GM18868 (cell line): ENCODE measurements at regions not wholly inside any gene's neighbourhood (a gene's known extent, or its start where the extent isn't known, plus 50 kb on each side); places are given as distances from the start of the nearest gene placed in this dataset.

Experiments
- ATAC-seq: cut with Tn5 transposase; IDR thresholded peaks from one replicate; pipeline ENCODE4 v1.9.1; 2021; ENCODE audit warnings: mild to moderate bottlenecking, moderate library complexity; ENCODE audit not compliant: unreplicated experiment

DNA sequence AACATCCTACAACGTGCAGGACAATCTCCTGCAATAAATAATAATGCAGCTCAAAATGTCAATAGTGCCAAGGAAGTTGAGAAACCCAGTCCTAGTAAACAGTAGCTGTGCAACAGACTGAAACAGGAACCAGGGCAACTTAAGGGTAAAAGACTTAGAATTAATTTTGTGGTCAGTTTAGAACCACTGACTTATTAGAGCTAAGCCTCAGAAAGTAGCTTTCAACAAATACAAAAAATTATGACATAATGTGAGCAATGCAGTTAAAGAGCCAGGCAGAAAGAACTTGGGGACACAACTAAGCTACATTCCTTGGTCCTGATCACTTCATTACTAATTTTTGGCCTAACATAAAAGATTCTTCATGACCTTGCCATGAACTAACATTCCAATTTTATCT is 195.4 kb downstream of the MACC1 start:
- ATAC-seq, result peak; percentile 69

DNA sequence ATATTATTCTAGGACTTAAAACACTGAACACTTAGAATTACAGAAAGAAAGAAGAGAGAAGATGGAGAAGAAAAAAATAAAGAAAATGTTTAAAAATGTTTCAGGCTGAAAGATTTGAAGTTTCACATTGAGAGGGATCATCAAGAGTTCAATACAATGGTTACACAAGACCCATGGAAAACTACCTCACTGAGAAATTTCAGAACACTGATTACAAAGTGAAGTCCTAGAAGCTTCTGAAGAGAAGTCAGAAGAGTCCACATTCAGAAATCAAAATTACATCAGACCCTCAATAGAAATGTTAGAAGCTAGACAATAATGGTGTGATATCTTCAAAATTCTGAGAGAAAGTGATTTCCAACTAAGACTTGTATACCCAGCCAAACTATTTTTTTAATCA is 196.1 kb downstream of the MACC1 start:
- ATAC-seq, result no peak

DNA sequence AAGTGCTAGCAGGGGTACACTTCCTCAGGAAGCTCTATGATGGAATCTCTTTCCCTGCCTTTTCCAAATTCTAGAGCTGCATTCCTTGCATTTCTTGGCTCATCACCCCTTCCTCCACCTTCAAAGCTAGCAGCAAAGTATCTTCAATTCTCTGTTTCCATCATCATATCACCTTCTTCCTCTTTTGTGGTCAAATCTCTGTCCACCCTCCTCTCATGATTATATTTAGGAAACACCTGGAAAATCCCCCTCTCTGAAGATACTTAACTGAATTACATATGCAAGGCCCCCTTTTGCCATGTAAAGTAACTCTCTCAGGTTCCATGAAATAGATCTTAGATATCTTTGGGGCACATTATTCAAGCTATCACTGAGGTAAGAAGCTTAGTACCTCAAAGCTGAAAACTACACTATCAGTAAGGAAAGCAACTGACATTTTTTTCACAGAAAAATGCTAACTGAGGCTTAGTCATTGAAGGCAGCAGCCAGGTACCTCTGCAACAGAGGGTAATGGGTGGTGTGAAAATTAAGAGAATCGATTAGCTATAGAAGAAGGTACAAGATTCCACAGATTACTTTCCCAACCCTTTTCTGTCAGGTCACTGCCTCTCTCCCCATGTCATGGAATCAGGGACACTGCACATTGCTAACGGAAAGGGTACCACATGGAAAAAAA is 197.3 kb downstream of the MACC1 start:
- ATAC-seq, result peak; percentile 92

DNA sequence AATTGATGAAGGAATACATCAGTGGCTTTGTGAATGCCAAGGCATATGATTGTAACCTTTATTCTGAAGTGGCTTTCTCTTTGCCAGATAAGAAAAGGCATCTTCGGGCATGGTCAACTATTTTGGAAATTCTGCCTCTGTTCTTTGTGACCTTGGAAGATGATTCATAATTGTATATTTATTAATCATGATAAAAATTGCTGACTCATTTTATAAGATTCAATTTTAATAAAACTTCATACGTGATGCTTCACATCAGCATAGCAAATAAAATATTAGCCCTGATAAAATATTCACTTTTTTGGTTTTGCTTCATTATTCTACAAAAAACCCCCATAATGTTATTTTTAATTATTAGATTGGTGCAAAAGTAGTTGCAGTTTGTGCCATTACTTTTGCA is 200.5 kb downstream of the MACC1 start:
- ATAC-seq, result no peak

DNA sequence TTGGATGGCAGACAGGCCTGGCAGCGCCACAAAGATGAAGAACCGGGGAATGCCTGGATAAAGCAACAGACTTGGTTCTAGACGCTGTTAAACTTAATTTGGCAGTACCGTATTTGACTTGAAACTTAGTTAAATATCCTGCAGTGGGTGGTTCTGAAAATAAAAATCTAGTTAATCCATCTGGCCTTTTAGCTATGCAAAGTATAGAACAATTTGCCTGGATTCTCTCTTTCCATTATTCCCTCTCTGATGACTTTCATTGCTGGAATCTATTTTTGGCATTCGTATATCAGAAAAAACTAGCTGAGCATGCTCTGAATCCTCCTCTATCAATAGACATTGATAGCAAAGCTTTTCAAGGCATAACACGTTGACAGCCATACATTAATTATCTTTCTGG is 203.6 kb downstream of the MACC1 start:
- ATAC-seq, result no peak

DNA sequence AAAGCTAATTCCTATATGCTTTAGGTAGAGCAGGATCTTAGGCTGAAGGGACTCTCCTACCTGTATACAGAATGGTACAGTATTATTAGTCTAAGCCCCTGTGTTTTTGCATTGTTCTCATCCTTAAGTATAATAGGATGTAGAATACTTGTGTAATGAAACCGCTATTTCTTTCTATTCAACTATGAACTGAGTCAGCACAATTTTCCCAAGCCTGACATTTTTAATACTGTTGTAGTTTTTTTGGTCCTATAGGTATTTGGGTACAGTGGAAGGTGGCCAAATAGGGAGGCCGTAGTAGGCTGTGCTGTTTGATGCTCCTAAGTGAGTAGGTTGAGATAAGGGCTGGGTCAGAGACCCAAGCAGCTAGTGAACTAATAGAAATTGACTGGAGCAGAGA is 205.1 kb downstream of the MACC1 start:
- ATAC-seq, result no peak

DNA sequence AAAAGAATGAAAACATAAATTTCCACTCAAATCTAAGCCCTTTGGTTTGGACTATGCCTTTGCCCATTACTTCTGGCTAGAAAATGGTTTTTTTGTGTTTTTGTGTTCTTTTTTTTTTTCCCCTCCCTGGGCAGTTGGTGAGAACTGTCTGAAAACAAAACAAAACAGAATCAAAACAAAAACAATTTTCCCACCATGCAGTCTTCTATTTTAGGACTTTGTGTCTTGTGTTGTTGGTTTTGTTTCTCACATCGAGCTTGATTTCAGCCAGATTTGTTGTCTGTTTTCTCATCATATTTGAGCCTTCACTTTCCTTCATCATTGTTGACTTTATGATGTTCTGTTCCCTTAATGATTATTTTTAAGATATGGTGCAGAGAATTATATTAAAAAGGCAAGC is 206.3 kb downstream of the MACC1 start:
- ATAC-seq, result no peak

DNA sequence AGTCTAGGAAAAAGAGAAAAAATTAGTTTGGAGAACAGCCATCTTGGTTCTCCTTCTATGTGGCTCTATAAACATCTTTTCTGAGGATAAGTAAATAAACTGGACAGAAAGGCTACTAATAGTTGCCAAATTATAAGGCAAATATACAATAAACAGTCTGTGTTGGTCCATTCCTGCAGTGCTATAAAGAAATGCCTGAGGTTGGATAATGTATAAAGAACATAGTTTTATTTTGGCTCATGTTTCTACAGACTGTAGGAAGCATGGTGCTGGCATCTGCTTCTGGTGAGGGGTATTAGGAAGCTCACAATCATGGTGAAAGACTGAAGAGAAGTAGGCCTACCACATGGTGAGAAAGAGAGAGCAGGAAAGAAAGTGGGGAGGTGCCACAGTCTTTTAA is 209.7 kb downstream of the MACC1 start:
- no peak for ATAC-seq

DNA sequence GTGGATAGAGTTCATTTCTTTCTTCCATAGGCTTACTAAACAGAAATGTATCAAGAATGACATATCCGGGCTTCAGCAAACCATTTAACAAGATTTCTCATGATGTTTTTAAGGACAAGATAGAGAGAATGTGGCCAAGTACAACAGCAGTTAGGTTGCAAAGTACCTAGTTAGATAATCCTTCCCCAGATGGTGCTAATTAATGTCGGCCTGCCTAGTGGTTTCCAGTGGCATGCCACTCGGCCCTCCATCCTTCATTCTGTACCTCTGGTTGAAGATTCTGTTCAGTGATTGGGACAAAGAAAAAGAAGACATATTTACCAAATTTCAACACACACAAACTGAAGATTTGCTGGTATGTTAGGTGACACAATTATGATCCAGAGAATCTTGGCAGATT is 212.1 kb downstream of the MACC1 start:
- ATAC-seq, result no peak

DNA sequence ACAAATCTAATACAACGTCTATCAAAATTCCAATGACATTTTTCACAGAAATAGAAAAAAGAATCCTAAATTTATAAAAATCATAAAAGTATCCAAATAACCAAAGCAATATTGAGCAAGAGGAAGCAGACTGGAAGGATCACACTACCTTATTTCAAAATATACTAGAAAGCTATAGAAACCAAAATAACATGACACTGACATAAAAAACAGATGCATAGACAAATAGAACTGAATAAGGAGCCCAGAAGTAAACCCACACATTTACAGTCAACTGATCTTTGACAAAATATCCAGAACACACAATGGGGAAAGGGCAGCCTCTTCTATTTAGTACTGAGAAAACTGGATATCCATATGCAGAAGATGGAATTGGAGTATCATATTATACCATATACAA is 217.5 kb downstream of the MACC1 start:
- no peak for ATAC-seq

DNA sequence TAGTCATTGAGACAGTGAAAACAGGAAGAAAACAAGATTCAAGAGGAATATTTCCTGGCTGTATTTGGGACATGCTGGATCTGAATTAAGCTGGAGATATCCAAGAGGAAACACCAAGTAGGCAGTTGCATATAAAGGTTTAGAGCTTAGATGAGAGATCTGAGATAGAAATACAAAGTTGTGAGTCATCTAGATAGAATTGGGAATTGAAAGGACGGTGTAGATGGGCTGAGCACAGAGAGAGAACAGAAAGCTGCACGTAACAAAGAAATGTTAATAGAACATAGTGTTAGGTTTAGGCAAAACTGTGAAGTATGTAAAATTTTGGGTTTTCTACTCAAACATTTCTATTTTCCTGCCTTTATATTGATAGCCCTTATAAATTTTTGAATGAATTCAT is 218.5 kb upstream of the TMEM196 start:
- ATAC-seq, result peak; percentile 69

DNA sequence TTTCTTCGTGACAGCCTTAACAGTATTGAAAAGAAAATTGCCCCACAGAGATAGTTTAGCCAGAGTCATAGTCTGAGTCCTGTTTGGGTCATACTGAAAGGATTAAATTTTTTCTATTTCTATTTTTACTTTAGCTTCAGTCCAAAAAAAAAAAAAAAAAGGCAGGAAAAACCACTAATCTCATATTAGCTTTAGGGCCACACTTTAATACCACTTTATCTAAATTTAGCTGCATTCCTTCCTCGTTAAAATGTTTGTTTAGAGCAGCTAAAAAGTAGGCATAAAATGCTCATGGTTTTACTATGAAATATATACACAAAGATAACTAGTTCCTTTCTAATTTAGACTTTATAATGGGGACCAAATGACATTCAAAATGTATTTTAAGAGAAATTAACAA is 216.5 kb upstream of the TMEM196 start:
- ATAC-seq, result no peak

DNA sequence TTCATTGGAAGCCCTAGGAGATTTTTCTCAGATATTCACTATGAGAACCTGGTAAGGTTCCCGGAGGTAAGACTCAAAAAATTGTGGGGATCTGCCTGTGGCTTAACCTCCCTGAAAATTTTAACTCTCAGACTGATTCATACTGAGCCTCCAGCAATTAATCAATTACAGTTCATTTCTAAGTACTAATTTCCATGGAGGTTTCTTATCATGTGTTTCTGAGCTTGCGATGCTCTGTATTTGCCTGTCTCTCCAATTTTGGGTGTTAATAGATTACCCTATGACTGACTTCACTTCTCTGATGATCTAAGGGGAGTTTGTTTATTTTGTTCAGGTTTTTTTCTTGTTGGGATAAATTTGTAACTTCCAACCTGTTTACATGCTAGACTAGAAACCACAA is 215.4 kb upstream of the TMEM196 start:
- ATAC-seq, result no peak

DNA sequence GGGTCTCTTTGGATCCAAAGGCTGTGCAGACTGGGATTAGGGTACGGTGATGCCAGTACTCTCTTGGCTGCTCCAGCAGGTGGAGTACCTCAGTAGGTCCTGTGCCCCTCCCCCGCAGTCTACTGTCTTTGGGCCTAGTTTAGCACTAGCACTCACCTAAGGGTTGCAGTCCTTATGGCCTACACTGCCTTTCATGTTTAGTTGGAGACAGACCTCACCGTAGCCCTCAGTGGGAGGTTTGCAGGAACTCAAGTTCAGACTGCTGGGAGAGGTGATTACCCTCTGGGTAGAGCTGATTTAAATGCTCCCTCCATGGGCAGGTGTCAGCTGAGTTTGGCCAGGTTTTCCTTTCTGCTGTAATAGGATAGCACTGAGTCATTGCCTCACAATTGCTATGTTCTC is 210.8 kb upstream of the TMEM196 start:
- ATAC-seq, result peak; percentile 18

DNA sequence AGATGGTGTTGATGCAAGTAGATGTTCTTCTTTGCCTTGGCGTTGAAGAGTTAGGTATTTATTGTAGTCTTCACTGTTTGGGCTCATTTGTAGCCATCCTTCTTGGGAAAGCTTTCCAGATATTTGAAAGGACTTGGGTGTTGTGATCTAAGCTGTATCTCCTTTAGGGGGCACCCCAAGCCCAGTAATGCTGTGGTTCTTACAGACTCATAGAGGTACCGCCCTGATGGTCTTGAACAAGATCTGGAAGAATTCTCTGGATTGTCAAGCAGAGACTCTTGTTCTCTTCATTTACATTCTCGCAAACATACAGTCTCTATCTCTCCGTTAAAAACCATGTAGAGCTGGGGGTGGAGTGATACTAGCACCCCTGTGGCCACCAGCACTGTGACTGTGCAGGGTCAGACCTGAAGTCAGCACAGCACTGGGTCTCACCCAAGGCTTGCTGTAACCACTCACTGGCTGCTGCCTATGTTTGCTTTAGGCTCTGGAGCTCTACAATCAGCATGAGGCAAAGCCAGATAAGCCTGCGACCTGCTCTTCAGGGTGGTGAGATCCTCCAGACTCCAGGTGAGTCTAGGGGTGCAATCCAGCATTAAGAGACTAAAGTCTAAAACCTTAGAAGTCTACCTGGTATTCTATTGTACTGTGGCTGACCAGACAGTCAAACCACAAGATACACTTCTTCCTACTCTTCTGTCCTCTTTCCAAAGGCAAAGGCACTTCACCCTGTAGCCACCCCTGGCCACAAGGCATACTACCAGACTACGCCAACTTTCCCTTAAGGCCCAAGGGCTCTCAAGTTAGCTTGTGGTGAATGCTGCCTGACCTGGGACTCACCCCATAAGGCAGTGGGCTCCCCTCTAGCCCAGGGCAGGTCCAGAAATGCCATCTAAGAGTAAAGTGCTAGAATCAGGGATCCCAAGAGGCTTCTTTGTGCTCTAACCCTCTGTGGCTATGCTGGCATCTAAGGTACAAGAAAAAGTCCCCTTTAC is 209.7 kb upstream of the TMEM196 start:
- peak; percentile 59 for ATAC-seq

DNA sequence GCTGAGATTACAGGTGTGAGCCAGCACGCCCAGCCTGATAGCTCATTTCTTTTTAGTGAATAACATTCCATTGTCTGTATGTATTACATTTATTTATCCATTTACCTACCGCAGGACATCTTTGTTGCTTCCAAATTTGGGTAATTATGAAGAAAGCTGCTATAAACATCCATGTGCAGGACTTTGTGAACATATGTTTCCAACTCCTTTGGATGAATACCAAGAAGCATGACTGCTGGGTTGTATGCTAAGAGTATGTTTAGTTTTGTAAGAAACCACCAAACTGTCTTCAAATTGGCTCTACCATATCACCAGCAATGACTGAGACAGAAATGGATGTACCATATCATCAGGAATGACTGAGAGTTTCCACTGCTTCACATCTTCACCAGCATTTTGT is 200.2 kb upstream of the TMEM196 start:
- ATAC-seq, result no peak

DNA sequence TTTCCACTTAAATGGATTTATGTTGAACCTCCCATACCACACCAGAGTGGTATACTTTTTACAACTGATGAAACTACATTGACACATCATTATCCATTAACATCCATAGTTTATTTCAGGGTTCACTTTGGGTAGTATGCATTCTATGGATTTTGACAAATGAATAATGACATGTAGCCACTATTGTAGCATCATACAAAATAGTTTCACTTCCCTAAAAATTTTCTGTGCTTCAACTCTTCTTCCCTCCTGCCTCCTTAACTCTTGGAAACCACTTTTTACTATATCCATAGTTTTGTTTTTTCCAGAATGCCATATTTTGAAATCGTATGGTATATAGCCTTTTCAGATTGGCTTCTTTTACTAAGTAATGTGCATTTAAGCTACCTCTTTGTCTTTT is 199.5 kb upstream of the TMEM196 start:
- ATAC-seq, result no peak

DNA sequence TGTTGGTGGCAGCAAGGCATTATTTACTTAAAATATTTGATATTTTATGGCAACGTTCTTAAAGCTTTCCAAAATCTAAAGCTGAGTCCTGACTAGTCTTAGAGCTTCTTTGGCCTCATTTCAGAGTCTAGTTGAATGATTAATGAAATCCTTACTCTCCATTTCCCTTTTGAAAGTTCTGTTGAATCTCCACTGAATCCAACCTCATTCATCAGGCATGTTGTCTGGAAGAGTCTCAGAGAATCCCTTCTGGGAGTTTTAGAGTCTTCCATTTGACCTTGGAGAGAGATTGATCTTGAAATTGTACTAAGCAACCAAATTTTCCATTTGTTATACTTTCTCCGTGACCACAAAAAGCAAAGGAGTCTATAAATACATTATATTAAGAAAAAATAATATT is 198.5 kb upstream of the TMEM196 start:
- ATAC-seq, result no peak

DNA sequence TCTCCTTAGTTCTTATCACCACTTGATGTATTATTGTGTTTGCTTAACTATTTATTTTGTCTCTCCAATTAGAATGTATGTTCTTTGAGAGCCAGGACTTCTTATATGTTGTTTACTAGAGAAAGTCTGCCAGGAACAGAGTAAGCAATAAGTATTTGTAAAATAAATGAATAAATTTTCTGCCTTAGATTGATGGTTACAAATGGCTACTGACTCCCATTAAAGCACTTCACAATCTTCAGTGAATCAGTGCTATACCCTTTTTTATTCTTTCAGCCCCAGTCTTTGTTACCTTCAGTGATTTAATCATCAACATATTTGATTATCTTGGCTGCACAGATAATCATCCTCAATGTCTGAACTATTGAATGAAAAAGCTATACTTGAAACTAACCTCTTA is 197.1 kb upstream of the TMEM196 start:
- ATAC-seq, result no peak

DNA sequence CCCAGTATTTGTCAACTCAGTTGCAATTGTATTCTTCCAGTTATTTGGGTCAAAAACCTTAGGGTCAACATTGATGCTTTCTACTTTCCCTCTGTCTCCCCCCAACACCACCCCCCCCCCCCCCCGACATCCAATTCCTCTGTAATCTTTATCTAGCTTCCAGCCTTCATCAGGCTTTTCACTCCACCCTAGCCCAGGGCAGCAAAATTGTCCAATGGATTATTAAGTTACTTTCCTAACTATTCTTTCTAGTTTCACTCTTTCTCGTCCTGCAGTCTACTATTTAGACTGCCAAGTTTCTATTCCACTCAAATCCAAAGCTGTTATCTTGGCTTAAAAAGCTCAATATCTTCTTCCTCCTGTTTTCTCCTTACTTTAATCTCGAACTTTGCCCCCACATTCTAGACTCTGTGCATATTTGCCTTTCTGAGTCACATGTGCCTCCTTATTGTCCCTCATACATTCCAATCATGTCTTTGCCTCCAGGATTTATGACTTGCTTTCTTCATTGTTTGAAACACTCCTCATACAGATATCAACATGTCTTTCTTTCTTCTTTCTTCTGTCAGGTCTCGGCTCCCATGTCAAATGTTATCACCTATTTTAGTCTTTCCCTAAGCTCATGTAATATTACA is 196.6 kb upstream of the TMEM196 start:
- ATAC-seq, result no peak

DNA sequence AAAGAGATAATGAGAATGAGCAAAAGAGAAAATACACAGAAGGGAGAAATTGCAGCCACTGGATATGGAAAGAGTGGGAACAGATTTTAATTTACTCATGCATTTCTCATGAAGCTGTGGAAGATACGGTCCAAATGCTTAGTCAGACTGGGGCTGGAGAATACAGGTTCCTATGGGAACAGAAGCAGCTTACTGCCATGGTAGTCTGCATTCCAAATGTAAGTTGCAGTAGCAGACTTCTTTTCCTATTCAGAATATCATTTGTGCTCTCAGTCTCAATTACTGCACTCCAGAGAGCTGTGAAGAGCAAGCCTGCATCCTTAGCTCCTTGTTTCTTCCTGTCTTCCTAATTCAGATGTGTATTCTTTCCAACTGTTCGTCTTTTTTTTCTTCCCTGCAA is 190.8 kb upstream of the TMEM196 start:
- ATAC-seq, result no peak

DNA sequence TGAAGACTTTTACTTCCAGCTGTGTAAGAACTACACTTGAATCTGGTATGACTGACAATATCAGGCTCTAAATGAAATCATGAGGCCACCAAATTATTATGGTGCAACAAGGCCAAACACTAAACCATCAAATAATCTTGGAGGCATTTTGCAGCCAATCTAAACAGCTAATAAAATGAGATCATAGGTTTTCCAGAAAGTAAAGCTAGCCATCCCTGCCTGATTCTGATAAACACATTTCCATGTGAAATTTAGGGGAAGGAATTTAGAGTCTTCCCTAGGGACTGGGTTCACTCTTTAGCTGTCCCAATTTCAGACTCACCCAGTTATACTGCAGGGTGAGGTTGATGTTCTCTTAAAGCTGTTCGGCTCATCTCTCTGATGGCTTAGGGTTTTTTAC is 190.3 kb upstream of the TMEM196 start:
- no peak for ATAC-seq
